HFFc6 (cell line): ENCODE measurements at regions not wholly inside any gene's neighbourhood (a gene's known extent, or its start where the extent isn't known, plus 50 kb on each side); places are given as distances from the start of the nearest gene placed in this dataset.

Experiments used
- DNase-seq: peaks from one replicate; pipeline ENCODE4 v3.0.0-alpha.2; 2018
- H3K27ac Mint-ChIP-seq: 2 replicates; pipeline ENCODE4 v1.8.0; 2020; ENCODE audit warnings: mild to moderate bottlenecking, mixed read lengths
- H3K27me3 Mint-ChIP-seq: 2 replicates; pipeline ENCODE4 v1.8.0; 2021; ENCODE audit warnings: mild to moderate bottlenecking, moderate library complexity, mixed read lengths; ENCODE audit not compliant: insufficient read depth
- H3K36me3 Mint-ChIP-seq: 2 replicates; pipeline ENCODE4 v1.8.0; 2021; ENCODE audit warnings: low read depth, mixed read lengths
- H3K4me1 Mint-ChIP-seq: 2 replicates; pipeline ENCODE4 v1.8.0; 2020; ENCODE audit warnings: low read depth, mixed read lengths
- H3K4me3 Mint-ChIP-seq: 2 replicates; pipeline ENCODE4 v1.8.0; 2020; ENCODE audit warnings: mild to moderate bottlenecking, moderate library complexity, mixed read lengths
- H3K9me3 Mint-ChIP-seq: 2 replicates; pipeline ENCODE4 v1.8.0; 2020; ENCODE audit warnings: mild to moderate bottlenecking, mixed read lengths
- CTCF ChIP-seq: fragments of 200-600 bp; sonication (generic); IDR thresholded peaks from 2 replicates; pipeline ENCODE4 v1.5.0; 2021; ENCODE audit warnings: antibody characterized with exemption, mild to moderate bottlenecking

DNA sequence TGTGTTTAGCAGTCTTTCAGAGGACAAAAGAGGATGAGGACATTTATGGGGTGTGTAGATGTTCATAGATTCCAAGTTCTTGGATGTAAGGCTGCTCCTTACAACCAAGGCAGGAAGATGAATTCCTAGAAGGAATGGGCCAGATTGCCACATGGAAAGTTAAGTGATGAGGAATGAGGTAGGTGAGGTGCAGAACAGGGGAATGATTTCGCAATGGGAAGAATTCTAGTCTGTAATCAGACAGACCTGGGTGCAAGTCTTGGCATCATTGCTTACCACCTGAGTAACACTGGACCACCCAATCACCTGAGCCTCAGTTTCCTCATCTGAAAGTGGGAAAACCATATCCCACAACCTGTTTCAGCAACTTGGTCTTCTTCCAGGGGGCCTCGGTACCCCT is 174.9 kb downstream of the IER5 start:
- no peaks in the 10 kb centered on the region for H3K4me1 Mint-ChIP-seq
- TF ChIP-seq CTCF, result no peak
- DNase-seq, result no peak
- H3K9me3 Mint-ChIP-seq, result 0 out of 2 replicates have a peak, but pooled peaks cover 4% of the 10 kb centered on the region
- no peak overlapping the region for H3K27ac Mint-ChIP-seq
- no peaks in the 10 kb centered on the region for H3K36me3 Mint-ChIP-seq
- H3K27me3 Mint-ChIP-seq, result peaks cover 4% of the 10 kb centered on the region
- H3K4me3 Mint-ChIP-seq, result no peak overlapping the region

DNA sequence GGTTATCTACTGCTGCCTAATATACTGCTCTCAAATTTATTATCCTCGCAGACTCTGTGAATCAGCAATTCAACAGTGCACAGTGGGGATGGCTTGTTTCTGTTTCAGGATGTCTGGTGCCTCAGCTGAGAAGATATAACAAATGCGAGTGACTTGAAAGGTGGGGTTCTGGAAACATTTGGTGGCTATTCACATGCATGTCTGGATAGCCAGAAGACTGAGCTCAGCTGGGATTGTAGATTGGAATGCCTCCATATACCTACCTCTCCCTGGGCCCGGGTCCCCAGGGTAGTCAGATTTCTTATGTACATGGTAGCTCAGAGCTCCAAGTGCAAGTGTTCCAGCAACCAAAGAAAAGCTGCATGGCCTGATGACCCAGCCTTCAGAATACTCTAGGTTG is 176.3 kb downstream of the IER5 start:
- Mint-ChIP-seq H3K27ac (no peak overlapping the region), H3K4me1 (no peaks in the 10 kb centered on the region), H3K9me3 (0 out of 2 replicates have a peak, but pooled peaks cover 4% of the 10 kb centered on the region), H3K36me3 (no peaks in the 10 kb centered on the region), H3K27me3 (peaks cover 4% of the 10 kb centered on the region), H3K4me3 (no peak overlapping the region)
- TF ChIP-seq CTCF, result no peak
- DNase-seq, result no peak

DNA sequence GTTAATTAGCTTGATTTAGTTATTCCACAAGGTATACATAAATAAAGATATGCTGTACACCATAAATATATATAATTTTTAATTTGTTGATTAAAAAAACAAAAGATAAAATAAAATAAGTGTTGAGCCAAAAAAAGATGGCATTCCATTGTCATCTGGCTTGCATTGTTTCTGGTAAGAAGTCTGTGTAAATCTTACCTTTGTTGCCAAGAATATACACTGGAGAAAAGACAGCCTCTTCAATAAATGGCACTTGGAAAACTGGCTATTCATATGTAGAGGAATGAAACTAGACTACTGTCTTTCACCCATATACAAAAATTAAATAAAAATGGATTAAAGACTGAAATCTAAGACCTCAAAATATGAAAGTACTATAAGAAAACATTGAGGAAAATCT is 196.5 kb downstream of the IER5 start:
- Mint-ChIP-seq H3K4me1 (no peaks in the 10 kb centered on the region), H3K27me3 (no peaks in the 10 kb centered on the region; the same call in 1 of the 2 replicates), H3K27ac (no peak overlapping the region), H3K4me3 (no peak overlapping the region), H3K36me3 (no peaks in the 10 kb centered on the region), H3K9me3 (peaks cover 4% of the 10 kb centered on the region; the same call in 1 of the 2 replicates)
- DNase-seq, result no peak
- no peak for TF ChIP-seq CTCF

DNA sequence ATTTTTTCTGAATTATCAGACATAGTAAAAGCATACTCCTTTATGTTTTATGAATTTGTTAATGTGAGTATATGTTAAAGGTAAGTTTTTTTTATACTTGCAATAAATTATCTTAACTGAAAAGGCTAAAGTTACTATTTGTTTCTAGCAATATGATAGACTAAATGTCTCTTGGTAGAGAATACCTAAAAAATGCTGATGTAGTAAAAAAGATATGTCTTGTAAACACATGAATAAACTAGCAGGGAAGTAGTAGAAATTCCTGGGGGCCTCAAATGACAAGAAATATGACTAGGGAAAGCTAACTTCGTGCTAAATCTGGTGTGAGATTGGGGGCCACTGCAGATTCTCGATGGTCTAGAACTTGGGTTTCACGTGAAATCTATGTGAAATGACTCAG is 188.1 kb upstream of the CACNA1E start:
- no peak for TF ChIP-seq CTCF
- H3K27ac Mint-ChIP-seq, result no peak overlapping the region
- no peak for DNase-seq
- H3K4me3 Mint-ChIP-seq, result no peak overlapping the region
- H3K36me3 Mint-ChIP-seq, result no peaks in the 10 kb centered on the region
- H3K4me1 Mint-ChIP-seq, result no peaks in the 10 kb centered on the region
- no peaks in the 10 kb centered on the region for H3K9me3 Mint-ChIP-seq
- peaks cover 6% of the 10 kb centered on the region; the same call in 1 of the 2 replicates for H3K27me3 Mint-ChIP-seq

DNA sequence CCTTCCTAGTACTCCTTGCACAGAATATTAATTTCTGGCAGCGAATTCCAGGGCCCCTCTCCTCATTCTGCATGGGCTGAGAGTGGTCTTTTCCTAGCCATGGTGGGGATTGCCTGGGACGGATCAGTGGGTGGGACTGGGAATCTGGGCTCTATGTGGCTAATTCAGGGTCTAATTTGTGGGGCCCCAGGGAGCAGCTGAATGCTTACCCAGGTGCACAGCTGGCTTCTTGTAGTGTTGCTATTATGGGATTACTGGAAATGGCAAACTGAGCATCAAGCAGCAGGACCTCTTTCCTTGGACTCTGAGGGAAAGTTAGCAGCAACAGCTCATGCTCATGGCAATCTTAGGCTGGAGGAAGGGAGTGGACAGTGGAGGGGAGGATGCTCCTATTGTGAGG is 187.1 kb upstream of the CACNA1E start:
- DNase-seq, result no peak
- TF ChIP-seq CTCF, result no peak
- no peaks in the 10 kb centered on the region for H3K4me1 Mint-ChIP-seq
- H3K36me3 Mint-ChIP-seq, result no peaks in the 10 kb centered on the region
- H3K9me3 Mint-ChIP-seq, result no peaks in the 10 kb centered on the region
- no peak overlapping the region for H3K4me3 Mint-ChIP-seq
- H3K27ac Mint-ChIP-seq, result no peak overlapping the region
- H3K27me3 Mint-ChIP-seq, result peaks cover 6% of the 10 kb centered on the region; the same call in 1 of the 2 replicates

- peaks cover 6% of the 10 kb centered on the region for H3K27me3 Mint-ChIP-seq
Measured at GRCh38 chr1:181308098-181308497, 175.2 kb upstream of the CACNA1E start.

More at GRCh38 chr1:181308098-181308497, 175.2 kb upstream of the CACNA1E start:
- Mint-ChIP-seq H3K4me3 (no peak overlapping the region), H3K9me3 (no peaks in the 10 kb centered on the region), H3K4me1 (no peaks in the 10 kb centered on the region), H3K27ac (no peak overlapping the region), H3K36me3 (no peaks in the 10 kb centered on the region)
- DNase-seq, result no peak
- TF ChIP-seq CTCF, result no peak
